ENCODE measurements at regions not wholly inside any gene's neighbourhood (a gene's known extent, or its start where the extent isn't known, plus 50 kb on each side); places are given as distances from the start of the nearest gene placed in this dataset.

GRCh38 chr11:121872356-121872755 lies 243.7 kb downstream of the BLID start:
- Histone ChIP-seq H2AFZ (ENCODE audit: low read depth) (no peak overlapping the region), H3K9me3 (no peaks in the 10 kb centered on the region), H3K27me3 (ENCODE audit: insufficient read depth) (no peaks in the 10 kb centered on the region), H3K27ac (ENCODE audit: low read depth in 2 of 2, low read length in 1 of 2) (no peak overlapping the region), H4K20me1 (ENCODE audit: insufficient read depth) (no peaks in the 10 kb centered on the region), H3F3A (replicated peaks; ENCODE audit: insufficient read depth) (no peaks in the 10 kb centered on the region), H3K4me3 (ENCODE audit: low read depth in 2 of 2, low read length in 1 of 2) (no peak overlapping the region), H3K4me2 (no peak overlapping the region), H3K4me1 (ENCODE audit: control insufficient read depth in 1 of 2, insufficient read depth in 2 of 2, low read depth in 1 of 2, low read length in 1 of 2) (no peaks in the 10 kb centered on the region), H3K36me3 (replicated peaks in 1 of 2; ENCODE audit: control insufficient read depth in 1 of 2, insufficient read depth in 2 of 2, low read length in 1 of 2) (no peaks in the 10 kb centered on the region), H3K9me2 (no peaks in the 10 kb centered on the region), H3K9ac (no peak overlapping the region), H3K79me2 (ENCODE audit: insufficient read depth) (no peaks in the 10 kb centered on the region)
- ChIA-PET CTCF (no interaction called here), POLR2A (interaction anchor here (0.6 kb wide), 1 partner anchor 225 kb away, joined by 3 read pairs; no protein-coding TSS in a partner anchor)
- no peak for DNase-seq
- TF ChIP-seq MAX (IDR thresholded peaks at IDR 0.05; ENCODE audit: low read depth) (no peak), POLR2AphosphoS5 (IDR thresholded peaks at IDR 0.05; ENCODE audit: low read depth, low read length) (no peak), YY1 (IDR thresholded peaks at IDR 0.05; ENCODE audit: low read depth) (no peak), PBX3 (IDR thresholded peaks at IDR 0.05) (no peak), FOXM1 (IDR thresholded peaks at IDR 0.05; ENCODE audit: low read depth) (no peak), TEAD4 (IDR thresholded peaks at IDR 0.05; ENCODE audit: borderline replicate concordance, insufficient read depth) (no peak), TAF1 (IDR thresholded peaks at IDR 0.05; ENCODE audit: borderline replicate concordance, low read depth, low read length) (no peak), FOSL2 (IDR thresholded peaks at IDR 0.05; ENCODE audit: borderline replicate concordance, low read depth) (no peak), NFIC (IDR thresholded peaks at IDR 0.05; ENCODE audit: borderline replicate concordance) (no peak), EZH2phosphoT487 (IDR thresholded peaks at IDR 0.05; ENCODE audit: borderline replicate concordance, low read depth) (no peak), USF1 (IDR thresholded peaks at IDR 0.05; ENCODE audit: borderline replicate concordance, low read depth) (no peak)
- WGBS (ENCODE audit: low lambda C conversion rate), result 92% methylated on average over 5 of the region's 5 CpGs

- no peaks in the 10 kb centered on the region for H3K9me3 ChIP-seq
- H3K4me3 ChIP-seq (ENCODE audit: low read depth in 2 of 2, low read length in 1 of 2), result no peak overlapping the region
- H3K9ac ChIP-seq, result no peak overlapping the region
- no peaks in the 10 kb centered on the region for H3K79me2 ChIP-seq (ENCODE audit: insufficient read depth)
- no peaks in the 10 kb centered on the region for H3K27me3 ChIP-seq (ENCODE audit: insufficient read depth)
- no peaks in the 10 kb centered on the region for H3K4me1 ChIP-seq (ENCODE audit: control insufficient read depth in 1 of 2, insufficient read depth in 2 of 2, low read depth in 1 of 2, low read length in 1 of 2)
- no peak overlapping the region for H3K27ac ChIP-seq (ENCODE audit: low read depth in 2 of 2, low read length in 1 of 2)
- ChIA-PET POLR2A (no interaction called here), CTCF (interaction anchor here (0.9 to 1.2 kb wide), 2 partner anchors 9 to 11 kb away, joined by 3 read pairs; no protein-coding TSS in a partner anchor)
- no peaks in the 10 kb centered on the region for H3F3A ChIP-seq (replicated peaks; ENCODE audit: insufficient read depth)
- no peak overlapping the region for H2AFZ ChIP-seq (ENCODE audit: low read depth)
- H3K36me3 ChIP-seq (replicated peaks in 1 of 2; ENCODE audit: control insufficient read depth in 1 of 2, insufficient read depth in 2 of 2, low read length in 1 of 2), result no peaks in the 10 kb centered on the region
- no peaks in the 10 kb centered on the region for H4K20me1 ChIP-seq (ENCODE audit: insufficient read depth)
- no peak overlapping the region for H3K4me2 ChIP-seq
- DNase-seq, result no peak
- 85% methylated on average over 5 of the region's 6 CpGs for WGBS (ENCODE audit: low lambda C conversion rate)
- H3K9me2 ChIP-seq, result no peaks in the 10 kb centered on the region
- TF ChIP-seq TCF12 (IDR thresholded peaks at IDR 0.05) (no peak), MEF2A (IDR thresholded peaks at IDR 0.05; ENCODE audit: borderline replicate concordance, low read depth) (no peak), FOXJ3 (CRISPR knock-in tag; IDR thresholded peaks at IDR 0.05) (no peak), GABPA (IDR thresholded peaks at IDR 0.05; ENCODE audit: low read depth) (no peak), MXI1 (IDR thresholded peaks at IDR 0.05; ENCODE audit: low read depth, low read length) (no peak), EZH2phosphoT487 (IDR thresholded peaks at IDR 0.05; ENCODE audit: borderline replicate concordance, low read depth) (no peak), ELF1 (IDR thresholded peaks at IDR 0.05) (no peak), MAX (IDR thresholded peaks at IDR 0.05; ENCODE audit: low read depth) (no peak), RFX5 (IDR thresholded peaks at IDR 0.05; ENCODE audit: low read length) (no peak), RAD21 (IDR thresholded peaks at IDR 0.05; ENCODE audit: low read length) (peak; percentile 37), CHD2 (IDR thresholded peaks at IDR 0.05; ENCODE audit: low read length, partially characterized antibody) (no peak), REST (IDR thresholded peaks at IDR 0.05; ENCODE audit: low read depth, low read length) (no peak), TEAD4 (IDR thresholded peaks at IDR 0.05; ENCODE audit: borderline replicate concordance, insufficient read depth) (no peak), JUND (IDR thresholded peaks at IDR 0.05) (no peak)
Observed at GRCh38 chr11:121870206-121871045, 245.6 kb downstream of the BLID start.
